ENCODE measurements at regions not wholly inside any gene's neighbourhood (a gene's known extent, or its start where the extent isn't known, plus 50 kb on each side); places are given as distances from the start of the nearest gene placed in this dataset.

DNA sequence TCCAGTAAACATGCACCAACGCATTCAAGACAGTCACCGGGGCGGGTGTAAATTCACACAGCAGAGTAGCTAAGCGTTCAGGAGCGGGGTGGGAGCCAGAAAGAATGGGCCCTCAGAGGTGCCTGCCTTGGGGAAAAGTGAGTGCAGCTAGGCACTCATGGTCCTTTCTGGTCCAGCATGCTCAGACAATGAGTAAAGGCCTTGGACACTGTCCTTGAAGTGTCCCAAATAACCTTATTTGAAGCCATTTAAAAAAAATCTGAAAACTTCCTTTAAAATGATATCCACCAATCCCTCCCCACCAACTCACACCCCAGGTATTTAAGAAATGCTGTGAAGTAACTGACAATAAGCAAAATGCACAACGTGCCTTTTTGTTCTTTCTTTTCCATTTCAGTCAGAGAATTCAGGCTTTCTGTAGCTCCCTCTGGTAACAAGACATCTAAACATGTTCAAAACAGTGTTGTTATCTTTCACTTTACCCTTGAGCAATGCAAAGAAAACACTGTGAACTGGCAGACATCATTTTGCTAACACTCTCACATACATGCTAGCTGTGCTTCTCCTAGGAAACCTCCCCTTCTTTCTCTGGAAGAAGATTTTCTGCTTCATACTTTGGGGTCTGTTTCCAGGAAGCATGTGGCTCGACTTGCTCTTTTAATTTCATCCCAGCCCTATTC is 445.1 kb upstream of the SPRED2 start:
- Histone ChIP-seq H2AFZ (ENCODE audit: low read depth) (no peak overlapping the region), H3K4me3 (ENCODE audit: low read depth in 2 of 2, low read length in 1 of 2) (no peak overlapping the region), H3K9me3 (no peaks in the 10 kb centered on the region), H3K9me2 (no peaks in the 10 kb centered on the region), H4K20me1 (ENCODE audit: insufficient read depth) (no peaks in the 10 kb centered on the region), H3K27ac (ENCODE audit: low read depth in 2 of 2, low read length in 1 of 2) (no peak overlapping the region), H3K36me3 (replicated peaks in 1 of 2; ENCODE audit: control insufficient read depth in 1 of 2, insufficient read depth in 2 of 2, low read length in 1 of 2) (no peaks in the 10 kb centered on the region), H3F3A (replicated peaks; ENCODE audit: insufficient read depth) (no peaks in the 10 kb centered on the region), H3K9ac (no peak overlapping the region), H3K4me1 (ENCODE audit: control insufficient read depth in 1 of 2, insufficient read depth in 2 of 2, low read depth in 1 of 2, low read length in 1 of 2) (no peaks in the 10 kb centered on the region), H3K27me3 (ENCODE audit: insufficient read depth) (no peaks in the 10 kb centered on the region), H3K79me2 (ENCODE audit: insufficient read depth) (no peaks in the 10 kb centered on the region), H3K4me2 (no peak overlapping the region)
- TF ChIP-seq RCOR1 (IDR thresholded peaks at IDR 0.05; ENCODE audit: low read length) = no peak
- TF ChIP-seq TEAD4 (IDR thresholded peaks at IDR 0.05; ENCODE audit: borderline replicate concordance, insufficient read depth) = no peak
- TF ChIP-seq, protein P1, sequence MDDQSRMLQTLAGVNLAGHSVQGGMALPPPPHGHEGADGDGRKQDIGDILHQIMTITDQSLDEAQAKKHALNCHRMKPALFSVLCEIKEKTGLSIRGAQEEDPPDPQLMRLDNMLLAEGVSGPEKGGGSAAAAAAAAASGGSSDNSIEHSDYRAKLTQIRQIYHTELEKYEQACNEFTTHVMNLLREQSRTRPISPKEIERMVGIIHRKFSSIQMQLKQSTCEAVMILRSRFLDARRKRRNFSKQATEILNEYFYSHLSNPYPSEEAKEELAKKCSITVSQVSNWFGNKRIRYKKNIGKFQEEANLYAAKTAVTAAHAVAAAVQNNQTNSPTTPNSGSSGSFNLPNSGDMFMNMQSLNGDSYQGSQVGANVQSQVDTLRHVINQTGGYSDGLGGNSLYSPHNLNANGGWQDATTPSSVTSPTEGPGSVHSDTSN (IDR thresholded peaks at IDR 0.05) = no peak
- TF ChIP-seq NRF1 (IDR thresholded peaks at IDR 0.05; ENCODE audit: low read depth, low read length) = no peak
- no peak for TF ChIP-seq FOSL2 (IDR thresholded peaks at IDR 0.05; ENCODE audit: borderline replicate concordance, low read depth)
- TF ChIP-seq NFIC (IDR thresholded peaks at IDR 0.05; ENCODE audit: borderline replicate concordance) = no peak
- no peak for TF ChIP-seq TCF12 (IDR thresholded peaks at IDR 0.05)
- TF ChIP-seq SMC3 (IDR thresholded peaks at IDR 0.05; ENCODE audit: low read depth, low read length) = no peak
- no peak for TF ChIP-seq RAD21 (IDR thresholded peaks at IDR 0.05; ENCODE audit: low read length)
- TF ChIP-seq CTCF (IDR thresholded peaks at IDR 0.05) = no peak
- TF ChIP-seq GATA2 (CRISPR knock-in tag; IDR thresholded peaks at IDR 0.05) = no peak
- no peak for TF ChIP-seq YY1 (IDR thresholded peaks at IDR 0.05; ENCODE audit: low read depth)
- TF ChIP-seq POLR2AphosphoS5 (IDR thresholded peaks at IDR 0.05; ENCODE audit: low read depth, low read length) = no peak
- TF ChIP-seq ELF1 (IDR thresholded peaks at IDR 0.05) = no peak
- TF ChIP-seq FOXM1 (IDR thresholded peaks at IDR 0.05; ENCODE audit: low read depth) = no peak
- CTCF ChIA-PET = interaction anchor here (1.0 to 1.3 kb wide), 2 partner anchors 12 to 22 kb away, joined by 3 read pairs; no protein-coding TSS in a partner anchor
- POLR2A ChIA-PET = no interaction called here
- 27% methylated on average over 7 of the region's 7 CpGs for whole genome bisulfite sequencing (ENCODE audit: low lambda C conversion rate)
- no peak for DNase-seq

DNA sequence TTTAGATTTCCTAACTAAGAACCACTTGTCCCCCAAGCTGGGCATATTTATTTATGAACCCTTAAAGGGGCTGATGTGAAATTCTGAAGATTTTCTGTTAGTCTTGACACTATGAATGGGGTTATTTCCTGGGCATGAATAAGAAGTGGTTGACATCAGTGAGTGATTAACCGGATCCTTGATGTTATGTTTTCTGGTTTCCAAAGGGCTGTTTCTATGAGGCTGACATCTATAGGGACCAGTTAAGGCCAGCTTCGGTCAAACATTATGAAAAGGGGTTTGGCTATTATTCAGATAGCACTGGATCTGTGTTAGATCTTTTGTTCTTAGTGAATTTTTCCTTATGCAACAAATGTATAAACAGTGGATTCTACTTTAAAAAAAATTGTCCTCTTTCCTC is 443.7 kb upstream of the SPRED2 start:
- POLR2A ChIA-PET = no interaction called here
- no peak for DNase-seq
- Histone ChIP-seq H3K4me1 (ENCODE audit: control insufficient read depth in 1 of 2, insufficient read depth in 2 of 2, low read depth in 1 of 2, low read length in 1 of 2) (no peaks in the 10 kb centered on the region), H3K9me2 (no peaks in the 10 kb centered on the region), H3K36me3 (replicated peaks in 1 of 2; ENCODE audit: control insufficient read depth in 1 of 2, insufficient read depth in 2 of 2, low read length in 1 of 2) (no peaks in the 10 kb centered on the region), H2AFZ (ENCODE audit: low read depth) (no peak overlapping the region), H4K20me1 (ENCODE audit: insufficient read depth) (no peaks in the 10 kb centered on the region), H3F3A (replicated peaks; ENCODE audit: insufficient read depth) (no peaks in the 10 kb centered on the region), H3K4me2 (no peak overlapping the region), H3K4me3 (ENCODE audit: low read depth in 2 of 2, low read length in 1 of 2) (no peak overlapping the region), H3K9me3 (no peaks in the 10 kb centered on the region), H3K27me3 (ENCODE audit: insufficient read depth) (no peaks in the 10 kb centered on the region), H3K9ac (no peak overlapping the region), H3K79me2 (ENCODE audit: insufficient read depth) (no peaks in the 10 kb centered on the region), H3K27ac (ENCODE audit: low read depth in 2 of 2, low read length in 1 of 2) (no peak overlapping the region)
- 18% methylated on average over 2 of the region's 2 CpGs for WGBS (ENCODE audit: low lambda C conversion rate)
- CTCF ChIA-PET = no interaction called here
- TF ChIP-seq POLR2AphosphoS5 (IDR thresholded peaks at IDR 0.05; ENCODE audit: low read depth, low read length) (no peak), MXI1 (IDR thresholded peaks at IDR 0.05; ENCODE audit: low read depth, low read length) (no peak), EZH2phosphoT487 (IDR thresholded peaks at IDR 0.05; ENCODE audit: borderline replicate concordance, low read depth) (no peak), TCF12 (IDR thresholded peaks at IDR 0.05) (no peak), TAF1 (IDR thresholded peaks at IDR 0.05; ENCODE audit: borderline replicate concordance, low read depth, low read length) (no peak), EP300 (IDR thresholded peaks at IDR 0.05; ENCODE audit: borderline replicate concordance in 1 of 2, low read depth in 1 of 2, low read length in 1 of 2) (no peak), JUND (IDR thresholded peaks at IDR 0.05) (no peak), MEF2A (IDR thresholded peaks at IDR 0.05; ENCODE audit: borderline replicate concordance, low read depth) (no peak), GATA2 (CRISPR knock-in tag; IDR thresholded peaks at IDR 0.05) (no peak), SMC3 (IDR thresholded peaks at IDR 0.05; ENCODE audit: low read depth, low read length) (no peak), USF1 (IDR thresholded peaks at IDR 0.05; ENCODE audit: borderline replicate concordance, low read depth) (no peak), NFIC (IDR thresholded peaks at IDR 0.05; ENCODE audit: borderline replicate concordance) (no peak), NRF1 (IDR thresholded peaks at IDR 0.05; ENCODE audit: low read depth, low read length) (no peak)
- TF ChIP-seq, protein P1 (IDR thresholded peaks at IDR 0.05) = no peak
